ENCODE measurements at regions not wholly inside any gene's neighbourhood (a gene's known extent, or its start where the extent isn't known, plus 50 kb on each side); places are given as distances from the start of the nearest gene placed in this dataset.

- Histone ChIP-seq H3K4me3 (no peak overlapping the region), H3K9ac (ENCODE audit: control insufficient read depth, insufficient read depth, low read length) (no peak overlapping the region; the same call in 1 of the 2 replicates), H3K27me3 (replicated peaks in 1 of 2; ENCODE audit: control insufficient read depth in 2 of 2, insufficient read depth in 2 of 2, low read length in 1 of 2) (no peaks in the 10 kb centered on the region), H3K79me2 (ENCODE audit: control insufficient read depth, insufficient read depth, low read length) (no peaks in the 10 kb centered on the region), H3K9me3 (replicated peaks; ENCODE audit: control insufficient read depth, insufficient read depth, low read length) (peaks cover 7% of the 10 kb centered on the region; the same call in 2 of the 3 replicates), H3K36me3 (ENCODE audit: control insufficient read depth in 2 of 2, insufficient read depth in 2 of 2, low read length in 1 of 2) (no peaks in the 10 kb centered on the region), H3K4me1 (ENCODE audit: control insufficient read depth, insufficient read depth, low read length) (peaks cover 30% of the 10 kb centered on the region), H4K20me1 (ENCODE audit: control insufficient read depth, insufficient read depth) (no peaks in the 10 kb centered on the region), H3K4me2 (ENCODE audit: control insufficient read depth, insufficient read depth) (peak overlapping the region; percentile 87), H2AFZ (ENCODE audit: control insufficient read depth, low read depth, low read length) (no peak overlapping the region), H3K27ac (ENCODE audit: control insufficient read depth, insufficient read depth) (peak overlapping the region; percentile 57)
- ATAC-seq = peak; percentile 35
- WGBS (ENCODE audit: insufficient coverage, insufficient replicate concordance, low lambda C conversion rate, missing lambda C conversion rate) = 0% methylated on average over 1 of the region's 1 CpG
- ChIA-PET POLR2A (interaction anchor here (0.5 to 2.8 kb wide), 6 partner anchors 9 to 244 kb away, joined by 3 to 8 read pairs (median 4); no protein-coding TSS in a partner anchor), SMC1A (ENCODE audit: uncharacterized antibody, unreplicated experiment) (interaction anchor here (0.6 to 4.1 kb wide), 21 partner anchors 8 to 334 kb away, joined by 3 to 37 read pairs (median 5); partner anchors contain the start of genes RBPJ and SMIM20), RAD21 (ENCODE audit: unreplicated experiment) (interaction anchor here (0.7 to 4.1 kb wide), 16 partner anchors 9 to 335 kb away, joined by 3 to 37 read pairs (median 6); partner anchors contain the start of gene RBPJ), CTCF (interaction anchor here (0.8 to 3.6 kb wide), 13 partner anchors 8 to 335 kb away, joined by 3 to 29 read pairs (median 11); partner anchors contain the start of gene RBPJ)
- TF ChIP-seq RUNX3 (IDR thresholded peaks at IDR 0.05; ENCODE audit: low read length) (peak; percentile 57; the same call in 1 of the 2 replicates), ZZZ3 (IDR thresholded peaks at IDR 0.05; ENCODE audit: control insufficient read depth, insufficient read length, low read depth) (no peak), TCF7 (IDR thresholded peaks at IDR 0.05; ENCODE audit: borderline replicate concordance) (0 out of 2 replicates have a peak, but pooled peaks have one; percentile 32), POLR2A (IDR thresholded peaks at IDR 0.05; ENCODE audit: low read depth, low read length) (no peak)
- TF ChIP-seq, protein P1, sequence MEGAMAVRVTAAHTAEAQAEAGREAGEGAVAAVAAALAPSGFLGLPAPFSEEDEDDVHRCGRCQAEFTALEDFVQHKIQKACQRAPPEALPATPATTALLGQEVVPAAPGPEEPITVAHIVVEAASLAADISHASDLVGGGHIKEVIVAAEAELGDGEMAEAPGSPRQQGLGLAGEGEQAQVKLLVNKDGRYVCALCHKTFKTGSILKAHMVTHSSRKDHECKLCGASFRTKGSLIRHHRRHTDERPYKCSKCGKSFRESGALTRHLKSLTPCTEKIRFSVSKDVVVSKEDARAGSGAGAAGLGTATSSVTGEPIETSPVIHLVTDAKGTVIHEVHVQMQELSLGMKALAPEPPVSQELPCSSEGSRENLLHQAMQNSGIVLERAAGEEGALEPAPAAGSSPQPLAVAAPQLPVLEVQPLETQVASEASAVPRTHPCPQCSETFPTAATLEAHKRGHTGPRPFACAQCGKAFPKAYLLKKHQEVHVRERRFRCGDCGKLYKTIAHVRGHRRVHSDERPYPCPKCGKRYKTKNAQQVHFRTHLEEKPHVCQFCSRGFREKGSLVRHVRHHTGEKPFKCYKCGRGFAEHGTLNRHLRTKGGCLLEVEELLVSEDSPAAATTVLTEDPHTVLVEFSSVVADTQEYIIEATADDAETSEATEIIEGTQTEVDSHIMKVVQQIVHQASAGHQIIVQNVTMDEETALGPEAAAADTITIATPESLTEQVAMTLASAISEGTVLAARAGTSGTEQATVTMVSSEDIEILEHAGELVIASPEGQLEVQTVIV (IDR thresholded peaks at IDR 0.05; ENCODE audit: borderline replicate concordance, partially characterized antibody) = no peak
- no peak for DNase-seq (ENCODE audit: low read depth, low spot score)
- no TSS peak for BruUV-seq (replicated peaks)
- in situ Hi-C loops (cut with MboI) = no loop called here
- intact Hi-C loops (cut with micrococcal nuclease; ENCODE audit: unreplicated experiment) = no loop called here
- FAIRE-seq = peak; percentile 59
These were observed 161.6 kb downstream of the SMIM20 start for GRCh38 chr4:26075583-26075982.
